ENCODE measurements at regions not wholly inside any gene's neighbourhood (a gene's known extent, or its start where the extent isn't known, plus 50 kb on each side); places are given as distances from the start of the nearest gene placed in this dataset.

DNA sequence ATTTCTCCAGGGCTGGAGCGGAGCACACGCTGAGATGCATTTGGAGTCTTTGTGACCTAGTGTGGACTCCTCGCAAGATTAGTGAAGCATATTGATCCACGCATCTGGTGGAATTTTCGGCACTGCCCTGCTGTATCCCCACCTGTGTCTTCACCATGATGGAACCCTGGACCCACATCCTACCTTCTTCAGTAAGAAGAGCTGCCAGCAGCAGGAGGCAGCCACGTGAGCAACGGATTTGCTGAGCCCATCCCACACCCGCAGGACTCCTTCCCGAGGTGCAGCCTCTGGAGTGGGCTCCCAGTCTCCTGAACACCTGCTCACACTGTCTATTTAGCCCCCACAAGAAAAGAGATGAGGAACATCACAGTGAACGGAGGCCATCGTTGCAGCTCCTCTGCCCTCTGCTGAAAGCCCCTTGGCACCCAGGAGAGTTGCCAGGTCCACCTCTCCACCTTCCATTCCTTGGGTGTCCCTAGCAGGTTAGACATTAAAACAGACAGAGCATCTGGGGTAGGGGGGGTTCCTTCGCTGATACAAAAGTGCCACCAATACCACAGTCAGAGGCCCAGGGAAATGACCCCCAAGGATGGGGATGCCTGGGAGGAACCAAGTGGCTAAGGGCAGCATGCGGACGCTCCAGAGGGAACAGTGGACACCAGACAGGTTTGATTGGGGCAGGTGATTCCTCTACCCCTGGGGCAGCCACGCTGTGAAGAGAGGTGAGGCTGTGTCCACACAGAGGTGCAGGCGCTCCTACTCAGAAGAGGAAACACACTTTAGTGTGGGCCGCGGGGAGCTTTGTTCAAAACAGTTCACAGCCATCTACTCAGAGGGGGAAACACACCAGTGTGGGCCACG lies 302.8 kb upstream of the SALL3 start:
- no peaks in the 10 kb centered on the region for H3K36me3 ChIP-seq
- no peak overlapping the region for H3K27ac ChIP-seq
- intact Hi-C loops (cut with DNase I): no loop called here
- DNase-seq: peak in 1 of 4 donors; percentile 22
- ATAC-seq: no peak
- no peaks in the 10 kb centered on the region for H3K9me3 ChIP-seq
- TF ChIP-seq, protein P1, sequence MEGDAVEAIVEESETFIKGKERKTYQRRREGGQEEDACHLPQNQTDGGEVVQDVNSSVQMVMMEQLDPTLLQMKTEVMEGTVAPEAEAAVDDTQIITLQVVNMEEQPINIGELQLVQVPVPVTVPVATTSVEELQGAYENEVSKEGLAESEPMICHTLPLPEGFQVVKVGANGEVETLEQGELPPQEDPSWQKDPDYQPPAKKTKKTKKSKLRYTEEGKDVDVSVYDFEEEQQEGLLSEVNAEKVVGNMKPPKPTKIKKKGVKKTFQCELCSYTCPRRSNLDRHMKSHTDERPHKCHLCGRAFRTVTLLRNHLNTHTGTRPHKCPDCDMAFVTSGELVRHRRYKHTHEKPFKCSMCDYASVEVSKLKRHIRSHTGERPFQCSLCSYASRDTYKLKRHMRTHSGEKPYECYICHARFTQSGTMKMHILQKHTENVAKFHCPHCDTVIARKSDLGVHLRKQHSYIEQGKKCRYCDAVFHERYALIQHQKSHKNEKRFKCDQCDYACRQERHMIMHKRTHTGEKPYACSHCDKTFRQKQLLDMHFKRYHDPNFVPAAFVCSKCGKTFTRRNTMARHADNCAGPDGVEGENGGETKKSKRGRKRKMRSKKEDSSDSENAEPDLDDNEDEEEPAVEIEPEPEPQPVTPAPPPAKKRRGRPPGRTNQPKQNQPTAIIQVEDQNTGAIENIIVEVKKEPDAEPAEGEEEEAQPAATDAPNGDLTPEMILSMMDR (IDR thresholded peaks at IDR 0.05): no peak
- H3K4me1 ChIP-seq: no peaks in the 10 kb centered on the region
- no peak overlapping the region for H3K4me3 ChIP-seq
- H3K27me3 ChIP-seq: peaks cover 0 to 10% of the 10 kb centered on the region in 2 donors

DNA sequence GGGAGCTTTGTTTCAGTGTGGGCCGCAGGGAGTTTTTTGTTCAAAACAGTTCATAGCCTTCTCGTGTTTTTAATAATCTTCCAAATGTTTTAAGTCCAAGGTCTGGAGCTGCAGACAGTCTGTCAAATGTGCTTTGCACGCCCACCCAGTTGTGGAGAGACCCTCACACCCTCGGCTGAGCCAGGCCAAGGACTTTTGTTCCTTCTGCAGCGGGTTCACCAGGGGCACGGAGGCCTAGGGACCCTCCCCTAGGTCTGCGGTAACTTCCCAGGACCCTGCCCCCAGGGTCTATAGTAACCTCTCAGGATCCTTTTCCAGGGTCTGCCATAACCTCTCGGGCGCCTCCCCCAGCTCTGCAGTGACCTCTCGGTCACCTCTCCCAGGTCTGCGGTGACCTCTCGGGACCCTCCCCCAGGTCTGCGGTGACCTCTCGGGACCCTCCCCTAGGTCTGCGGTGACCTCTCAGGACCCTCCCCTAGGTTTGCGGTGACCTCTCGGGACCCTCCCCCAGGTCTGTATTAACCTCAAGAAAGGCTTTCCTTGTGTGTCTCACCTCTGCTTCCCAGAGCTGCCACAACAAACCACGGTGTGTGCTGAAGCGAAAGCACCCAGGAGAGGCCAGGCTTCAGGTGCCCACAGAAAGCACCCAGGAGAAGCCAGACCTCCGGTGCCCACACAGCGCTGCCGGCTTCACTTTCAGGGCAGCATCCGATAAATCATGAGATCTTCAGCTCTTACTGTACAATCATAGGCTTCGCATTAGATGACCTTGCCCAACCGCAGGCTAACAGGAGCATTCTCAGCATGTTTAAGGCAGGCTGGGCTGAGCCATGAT lies 301.9 kb upstream of the SALL3 start:
- TF ChIP-seq, protein P1 (IDR thresholded peaks at IDR 0.05): no peak
- no peak for DNase-seq
- Histone ChIP-seq H3K4me3 (no peak overlapping the region), H3K27me3 (peaks cover 0 to 10% of the 10 kb centered on the region in 2 donors), H3K36me3 (no peaks in the 10 kb centered on the region), H3K9me3 (no peaks in the 10 kb centered on the region), H3K27ac (no peak overlapping the region), H3K4me1 (no peaks in the 10 kb centered on the region)
- no peak for ATAC-seq
- intact Hi-C loops (cut with DNase I): no loop called here

DNA sequence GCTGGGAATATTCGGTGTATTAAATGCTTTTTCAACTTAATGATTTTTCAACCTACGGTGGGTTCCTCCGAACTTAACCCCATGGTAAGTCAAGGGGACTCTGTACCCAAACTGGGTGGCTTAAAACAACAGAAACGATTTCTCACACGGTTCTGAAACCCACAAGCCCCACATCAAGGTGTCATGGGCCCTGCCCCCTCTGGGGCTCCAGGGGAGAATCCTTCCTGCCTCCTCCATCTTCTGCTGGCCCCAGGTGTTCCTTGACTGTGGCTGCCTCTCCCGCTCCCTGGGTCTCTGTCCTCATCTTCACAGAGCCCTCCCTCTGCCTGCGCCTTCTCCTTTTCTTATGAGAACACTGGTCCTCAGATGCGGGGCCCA lies 301.3 kb upstream of the SALL3 start:
- no peaks in the 10 kb centered on the region for H3K36me3 ChIP-seq
- H3K9me3 ChIP-seq: no peaks in the 10 kb centered on the region
- DNase-seq (no peak), ATAC-seq (no peak)
- H3K27ac ChIP-seq: no peak overlapping the region
- intact Hi-C loops (cut with DNase I): no loop called here
- no peak overlapping the region for H3K4me3 ChIP-seq
- H3K4me1 ChIP-seq: no peaks in the 10 kb centered on the region
- H3K27me3 ChIP-seq: peaks cover 0 to 7% of the 10 kb centered on the region in 2 donors
- TF ChIP-seq, protein P1 (IDR thresholded peaks at IDR 0.05): no peak

DNA sequence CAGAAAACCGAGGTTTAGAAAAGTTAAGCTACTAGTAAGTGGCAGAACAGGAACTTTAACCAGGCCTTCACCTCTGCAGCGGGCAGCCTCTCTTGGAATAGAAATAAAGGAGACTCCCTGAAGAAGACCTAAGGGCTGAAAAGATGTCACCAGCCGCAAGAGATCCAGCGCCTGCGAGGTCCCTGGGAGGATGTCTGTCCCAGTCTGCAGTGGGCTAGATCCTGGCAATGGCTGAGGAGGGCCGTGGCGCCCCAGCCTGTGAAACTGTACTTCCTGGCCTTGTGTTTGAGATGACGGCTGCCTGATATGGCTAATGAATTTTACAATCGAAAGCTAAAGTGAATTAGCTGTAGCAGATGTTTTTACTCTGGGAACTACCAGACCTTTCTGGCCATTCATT lies 300.6 kb upstream of the SALL3 start:
- no peak overlapping the region for H3K27ac ChIP-seq
- peaks cover 0 to 11% of the 10 kb centered on the region in 2 donors for H3K27me3 ChIP-seq
- no peaks in the 10 kb centered on the region for H3K36me3 ChIP-seq
- H3K9me3 ChIP-seq: no peaks in the 10 kb centered on the region
- H3K4me1 ChIP-seq: no peaks in the 10 kb centered on the region
- TF ChIP-seq, protein P1 (IDR thresholded peaks at IDR 0.05): no peak
- H3K4me3 ChIP-seq: no peak overlapping the region
- intact Hi-C loops (cut with DNase I): no loop called here
- DNase-seq (no peak), ATAC-seq (no peak)

DNA sequence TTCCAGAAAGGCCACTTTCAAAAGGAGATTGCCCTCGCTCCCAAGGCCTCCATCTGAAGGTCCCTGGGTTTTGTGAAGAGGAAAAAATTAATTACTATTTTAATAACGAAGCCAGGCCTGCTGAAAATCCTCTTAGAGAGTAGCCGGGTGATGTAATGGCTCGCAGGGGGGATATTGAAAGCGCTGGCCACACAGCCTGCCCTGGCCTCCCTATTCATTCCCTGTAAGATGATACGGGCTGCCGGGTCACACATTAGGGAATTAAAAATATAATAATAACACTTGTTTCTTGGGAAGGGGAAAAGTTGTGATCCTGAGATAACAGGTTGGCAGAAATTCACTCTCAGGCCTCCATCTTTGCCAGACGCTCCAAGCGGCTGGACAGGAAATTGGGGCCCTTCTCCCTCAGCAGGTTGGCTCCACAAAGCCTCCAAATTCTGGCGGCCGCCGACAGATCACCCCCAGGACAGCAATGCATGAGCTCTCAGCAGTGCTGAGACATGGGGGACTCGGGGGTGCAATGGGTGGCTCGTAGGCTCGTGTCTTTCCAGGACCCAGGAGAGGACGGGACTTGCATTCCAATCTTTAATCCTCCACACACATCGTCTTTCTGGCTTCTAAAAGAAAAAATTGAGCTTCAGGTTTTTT lies 299.9 kb upstream of the SALL3 start:
- intact Hi-C loops (cut with DNase I): no loop called here
- ATAC-seq (no peak), DNase-seq (no peak)
- TF ChIP-seq, protein P1 (IDR thresholded peaks at IDR 0.05): no peak
- Histone ChIP-seq H3K27ac (no peak overlapping the region), H3K9me3 (no peaks in the 10 kb centered on the region), H3K4me1 (no peaks in the 10 kb centered on the region), H3K27me3 (peaks cover 0 to 12% of the 10 kb centered on the region in 2 donors), H3K36me3 (no peaks in the 10 kb centered on the region), H3K4me3 (no peak overlapping the region)

Measured in left lung (tissue), 4 donors.